ENCODE measurements at regions not wholly inside any gene's neighbourhood (a gene's known extent, or its start where the extent isn't known, plus 50 kb on each side); places are given as distances from the start of the nearest gene placed in this dataset.
A peak's percentile ranks its signal among the peaks of the same experiment; 100 is the strongest.

GRCh38 chr9:87211669-87212068 is 264.4 kb upstream of the GAS1 start:
- no peak for ATAC-seq

DNA sequence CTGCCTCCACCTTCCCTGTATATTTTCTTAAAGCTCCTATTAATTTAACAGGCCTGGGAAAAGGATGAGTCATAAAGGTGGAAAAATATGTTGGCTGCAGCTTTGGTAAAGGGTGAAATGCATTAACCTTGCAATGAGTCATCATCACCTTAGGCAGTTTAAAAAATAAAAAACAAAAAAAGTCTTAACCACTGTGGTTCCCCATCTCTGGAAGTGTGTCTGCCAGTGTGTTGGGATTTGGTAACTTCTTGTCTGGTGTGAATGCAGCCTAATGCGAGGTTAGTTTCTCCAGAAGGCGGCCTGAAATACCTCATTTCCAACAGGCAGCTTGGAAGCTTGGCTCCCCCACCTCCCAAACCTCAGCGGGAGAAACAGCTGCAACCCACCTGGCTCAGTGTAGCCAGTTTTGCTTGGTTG is 265.3 kb upstream of the GAS1 start:
- ATAC-seq = peak; percentile 73

DNA sequence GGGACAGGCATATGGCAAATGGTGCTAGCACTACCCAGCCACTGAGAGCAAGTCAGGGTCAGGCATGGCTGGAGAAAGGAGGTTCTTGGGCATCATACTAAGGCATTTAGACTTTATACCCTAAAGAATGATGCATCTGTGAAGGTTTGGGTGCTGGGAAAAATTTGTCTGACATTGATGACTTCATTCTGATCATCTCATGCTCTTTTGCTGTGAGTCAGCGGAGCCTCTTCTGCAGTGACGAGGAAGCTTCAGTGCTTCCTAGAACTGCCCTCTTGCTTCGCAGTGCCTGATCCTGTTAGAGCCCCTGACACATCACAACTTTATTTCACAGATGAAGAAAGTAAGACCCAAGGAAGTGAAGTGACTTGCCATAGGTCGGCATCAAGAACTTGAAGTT is 266.6 kb upstream of the GAS1 start:
- ATAC-seq = no peak

DNA sequence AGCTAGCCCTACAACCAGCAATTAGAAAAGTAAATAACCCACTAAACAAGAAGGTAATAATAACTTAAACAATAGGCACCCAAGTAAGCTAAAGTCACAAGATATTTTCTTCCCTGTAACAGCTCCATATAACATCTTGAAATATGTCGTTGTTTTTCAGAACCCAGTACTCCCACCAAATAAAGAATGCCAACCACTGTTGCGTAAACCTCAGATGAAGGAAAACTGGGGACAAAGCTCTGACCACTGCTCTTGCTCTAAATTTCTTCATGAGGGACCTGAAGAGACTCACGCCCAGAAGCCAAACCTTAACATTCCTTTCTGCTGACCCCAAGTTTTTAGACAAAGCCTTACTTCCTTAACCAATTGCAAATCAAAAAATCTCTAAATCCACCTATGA is 267.7 kb upstream of the GAS1 start:
- no peak for ATAC-seq

- ATAC-seq = no peak
Measured at GRCh38 chr9:87216036-87216435, 268.7 kb upstream of the GAS1 start.

- ATAC-seq = no peak
Measured at GRCh38 chr9:87216897-87217455, 269.7 kb upstream of the GAS1 start.

GRCh38 chr9:87223392-87224246 is 274.0 kb upstream of the DAPK1 start:
- ATAC-seq = no peak

DNA sequence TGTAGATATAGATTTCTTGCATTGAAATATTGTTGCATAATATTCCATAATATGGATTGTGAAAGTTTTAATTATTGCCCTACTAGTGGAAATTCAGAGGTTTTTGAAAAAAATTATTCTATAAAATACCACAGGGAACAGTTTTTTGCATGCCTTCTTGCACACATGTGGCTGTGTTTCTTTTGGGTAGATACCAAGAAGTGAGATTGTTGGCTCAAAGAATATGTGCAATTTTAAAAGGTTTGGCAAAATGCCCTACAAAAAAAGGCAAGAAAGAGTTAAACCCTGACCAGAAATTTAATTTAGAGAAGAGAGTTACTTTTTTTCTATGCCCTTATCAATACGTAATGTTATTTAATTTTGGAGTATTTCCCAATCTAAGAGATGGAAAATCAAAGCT is 270.8 kb upstream of the DAPK1 start:
- no peak for ATAC-seq

- no peak for ATAC-seq
Measured at GRCh38 chr9:87227456-87227855, 270.2 kb upstream of the DAPK1 start.

DNA sequence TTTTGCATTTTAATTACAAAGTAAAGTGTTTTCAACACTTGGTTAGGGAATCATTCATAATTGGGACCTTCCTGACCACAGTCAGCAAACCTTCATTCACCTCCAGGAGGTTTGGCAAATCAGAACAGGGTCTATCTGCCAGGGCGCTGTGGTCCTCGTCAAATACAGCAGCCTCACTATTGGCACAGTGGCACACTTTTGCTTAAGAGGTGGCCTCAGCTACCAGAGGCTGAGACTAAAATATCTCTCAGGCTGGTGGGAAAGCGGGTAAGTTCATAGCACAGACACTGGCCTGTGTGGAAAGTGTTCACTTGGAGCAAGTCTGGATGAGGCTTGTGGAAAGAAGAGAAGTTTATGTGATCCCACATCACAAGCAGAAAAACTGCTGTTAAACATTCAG is 268.6 kb upstream of the DAPK1 start:
- ATAC-seq = no peak

- no peak for ATAC-seq
Measured at GRCh38 chr9:87233431-87233830, 264.2 kb upstream of the DAPK1 start.

- no peak for ATAC-seq
Measured at GRCh38 chr9:87233899-87234455, 263.7 kb upstream of the DAPK1 start.

DNA sequence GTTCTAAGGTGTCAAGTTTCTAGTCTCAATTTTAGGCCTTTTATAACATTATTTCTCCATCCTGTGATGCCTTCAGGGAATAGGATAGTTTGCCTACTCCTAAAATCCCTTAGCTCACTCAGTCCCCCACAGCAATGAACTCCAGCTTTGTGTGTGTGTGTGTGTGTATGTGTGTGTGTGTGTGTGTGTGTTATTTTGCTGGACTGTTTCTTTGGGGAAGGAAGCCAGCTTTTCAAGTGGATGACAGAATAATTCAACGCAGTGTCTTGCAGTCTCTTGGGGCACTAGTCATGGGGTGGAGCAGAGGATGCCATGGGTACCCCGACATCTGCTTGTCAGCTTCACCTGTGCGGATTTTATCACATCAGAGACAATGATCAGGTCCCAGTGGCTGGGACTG is 262.8 kb upstream of the DAPK1 start:
- ATAC-seq = no peak

GRCh38 chr9:87236546-87236945 is 261.1 kb upstream of the DAPK1 start:
- ATAC-seq = no peak

DNA sequence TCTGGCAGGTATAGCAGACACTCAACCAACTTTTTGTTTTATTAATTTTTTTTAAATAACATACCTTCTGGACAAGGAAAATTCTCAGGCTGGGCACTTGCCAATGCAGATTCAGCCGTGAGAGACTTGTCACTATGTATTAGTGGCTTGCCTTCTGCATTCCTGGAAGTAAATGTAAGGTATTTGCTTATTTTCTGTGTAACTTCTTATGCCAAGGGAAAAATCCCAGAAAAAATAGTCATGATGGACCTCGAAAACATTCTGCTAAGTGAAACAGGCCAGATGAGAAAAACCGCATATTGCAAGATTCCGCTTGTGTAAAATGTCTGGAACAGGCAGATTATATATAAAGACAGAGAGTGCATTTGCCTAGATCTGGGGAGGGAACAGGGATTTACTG is 260.3 kb upstream of the DAPK1 start:
- no peak for ATAC-seq

DNA sequence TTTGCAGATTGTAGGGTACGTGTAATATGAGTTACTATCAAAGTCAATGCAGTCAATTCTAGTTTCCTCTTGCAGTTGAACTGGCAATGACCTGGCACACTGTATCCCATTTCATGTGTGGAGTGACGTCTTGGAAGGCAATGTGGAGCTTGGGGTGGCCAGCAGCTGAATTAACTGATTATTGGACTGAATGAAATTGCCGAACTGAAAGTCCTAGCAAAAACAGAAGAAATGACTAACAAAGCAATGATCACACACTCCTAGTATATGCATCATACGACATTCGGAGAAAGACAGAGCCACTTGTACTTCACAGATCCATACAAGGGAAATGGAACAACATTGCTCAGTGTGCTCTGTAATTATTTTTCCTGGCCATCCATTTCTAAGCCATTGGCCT is 259.1 kb upstream of the DAPK1 start:
- no peak for ATAC-seq

DNA sequence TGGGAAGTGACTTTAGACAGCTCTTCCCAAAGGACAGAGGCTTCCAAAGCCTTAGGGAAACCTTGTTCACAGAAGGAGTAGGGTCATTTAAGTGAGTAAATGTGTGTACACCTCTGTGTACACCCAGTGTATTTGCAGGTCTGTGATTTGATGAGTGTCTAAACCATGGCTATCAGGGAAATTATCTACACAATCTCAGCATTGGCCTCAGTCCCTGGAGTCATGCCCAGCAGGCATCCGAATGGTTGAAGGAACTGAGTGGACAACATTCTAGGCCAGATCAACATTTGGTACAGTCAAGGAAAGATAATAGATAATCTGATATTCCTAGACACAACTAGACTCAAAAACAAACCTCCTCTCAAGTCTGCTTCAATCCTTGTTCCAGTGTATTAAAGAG is 258.4 kb upstream of the DAPK1 start:
- no peak for ATAC-seq

GRCh38 chr9:87243602-87244001 is 254.1 kb upstream of the DAPK1 start:
- no peak for ATAC-seq

DNA sequence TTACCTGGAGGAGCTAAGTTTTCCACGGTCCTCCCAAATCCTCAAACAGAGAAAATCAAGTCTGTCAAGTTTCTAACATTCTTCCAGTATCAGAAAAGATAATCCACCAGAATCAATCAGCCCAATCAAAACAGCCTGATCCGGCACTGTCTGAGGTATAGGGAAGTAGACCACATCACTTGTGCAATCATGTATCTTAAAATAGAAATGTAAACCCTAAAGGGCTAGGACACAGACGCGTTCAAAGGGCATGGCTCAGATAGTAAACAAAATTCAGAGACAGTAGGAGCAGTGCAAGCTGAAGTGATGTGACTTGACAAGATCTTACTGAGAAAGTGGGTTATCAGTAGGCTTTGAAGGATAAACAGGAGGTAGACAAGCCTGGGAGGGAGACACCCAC is 252.4 kb upstream of the DAPK1 start:
- ATAC-seq = no peak

GRCh38 chr9:87247097-87247496 is 250.6 kb upstream of the DAPK1 start:
- no peak for ATAC-seq

DNA sequence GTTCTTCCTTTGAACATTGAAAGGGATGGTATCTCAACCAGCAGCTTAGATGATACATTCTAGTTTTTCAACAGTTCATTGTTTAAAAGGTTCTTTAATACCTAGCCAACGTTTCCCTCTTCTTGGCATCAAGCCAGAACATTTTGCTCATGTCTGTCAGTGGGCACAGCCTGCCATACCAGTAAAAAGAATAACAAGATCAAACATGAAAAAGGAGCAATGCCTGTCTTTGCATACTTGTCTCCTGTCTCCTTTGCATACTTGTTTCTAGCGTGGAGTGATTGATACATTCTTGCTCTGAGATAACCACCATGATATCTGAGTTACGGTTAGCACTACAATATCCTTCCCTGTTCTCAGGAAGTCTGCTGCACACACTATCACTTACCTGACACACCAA is 248.6 kb upstream of the DAPK1 start:
- peak; percentile 86 for ATAC-seq

DNA sequence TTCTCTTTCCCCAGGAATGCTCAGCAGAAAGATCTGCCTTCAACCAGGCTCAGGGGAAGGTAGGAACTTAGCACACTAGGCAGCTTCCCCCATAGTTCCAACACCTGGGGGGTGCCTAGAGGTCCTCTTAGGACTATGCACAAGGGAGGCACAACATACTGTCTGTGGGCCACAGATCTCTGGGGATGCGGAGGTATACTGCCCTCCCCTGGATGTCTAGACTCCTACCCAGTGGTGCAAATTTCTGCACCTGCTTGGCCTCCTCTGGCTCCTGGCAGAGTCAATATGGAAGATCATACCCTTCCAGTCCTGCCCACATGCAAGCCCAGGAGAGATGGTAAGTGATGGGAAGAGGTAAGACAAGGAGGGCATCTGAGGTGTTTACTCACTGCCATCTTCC is 247.5 kb upstream of the DAPK1 start:
- no peak for ATAC-seq

DNA sequence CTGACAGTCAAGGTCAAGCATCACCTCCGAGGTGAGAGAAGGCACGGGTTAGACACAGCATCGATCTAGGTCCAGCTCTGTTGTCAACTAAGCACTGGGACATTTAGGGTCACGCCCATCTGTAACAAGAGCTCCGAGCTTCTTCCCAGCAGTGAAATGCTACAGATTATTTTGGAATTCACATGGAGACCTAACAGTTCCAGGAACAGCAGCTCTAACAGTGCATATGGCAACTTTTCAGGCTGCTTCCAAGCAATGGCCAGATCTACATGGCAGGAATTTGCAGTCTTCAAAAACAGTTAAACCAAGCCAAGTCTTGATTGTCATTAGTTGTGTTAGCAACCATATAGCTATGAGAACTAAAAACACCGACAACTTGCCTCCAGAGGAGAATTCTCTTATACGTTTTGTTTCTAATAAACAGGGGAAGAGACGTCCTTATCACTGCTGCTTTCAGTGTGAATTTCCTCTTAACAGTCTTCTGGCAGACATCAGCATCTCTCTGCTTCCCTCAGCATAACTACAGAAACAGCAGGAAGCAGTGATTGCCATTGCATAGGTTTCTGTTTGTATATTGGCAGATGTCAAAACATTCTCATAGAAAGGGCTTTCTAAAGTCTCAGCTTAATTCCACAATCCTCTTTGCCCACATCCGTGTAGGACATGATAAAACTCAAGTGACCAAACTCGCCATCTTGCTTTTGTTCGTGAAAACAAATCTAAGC is 242.1 kb upstream of the DAPK1 start:
- no peak for ATAC-seq

- no peak for ATAC-seq
Measured at GRCh38 chr9:87256973-87257372, 240.7 kb upstream of the DAPK1 start.

All from esophagus mucosa (tissue), 1 donor.